ENCODE measurements at regions not wholly inside any gene's neighbourhood (a gene's known extent, or its start where the extent isn't known, plus 50 kb on each side); places are given as distances from the start of the nearest gene placed in this dataset.

- no peak for DNase-seq
Measured at GRCh38 chr14:84533181-84533725, 996.7 kb upstream of the FLRT2 start.

DNA sequence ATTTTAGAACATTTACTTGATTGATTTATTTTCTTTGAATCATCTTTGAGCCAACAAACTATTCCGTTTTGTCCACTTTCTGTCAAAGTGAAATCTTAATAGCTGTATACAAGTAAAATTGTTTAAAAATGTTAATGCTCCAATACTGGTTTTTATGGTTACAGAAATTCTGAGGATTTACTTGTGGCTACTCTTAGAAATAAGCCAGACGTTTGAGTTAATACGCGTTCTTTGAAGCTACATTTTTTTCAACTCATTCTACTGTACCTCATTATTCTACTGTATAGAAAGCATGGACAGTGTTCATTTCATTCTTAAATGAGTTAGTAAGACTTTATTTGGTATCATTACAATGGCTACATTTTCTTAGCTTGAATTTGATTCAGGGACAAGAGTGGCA is 996.2 kb upstream of the FLRT2 start:
- DNase-seq = no peak

GRCh38 chr14:84535484-84535883 is 994.5 kb upstream of the FLRT2 start:
- DNase-seq = no peak

GRCh38 chr14:84535976-84536375 is 994.0 kb upstream of the FLRT2 start:
- no peak for DNase-seq

- DNase-seq = no peak
Measured at GRCh38 chr14:84541018-84541417, 988.9 kb upstream of the FLRT2 start.

DNA sequence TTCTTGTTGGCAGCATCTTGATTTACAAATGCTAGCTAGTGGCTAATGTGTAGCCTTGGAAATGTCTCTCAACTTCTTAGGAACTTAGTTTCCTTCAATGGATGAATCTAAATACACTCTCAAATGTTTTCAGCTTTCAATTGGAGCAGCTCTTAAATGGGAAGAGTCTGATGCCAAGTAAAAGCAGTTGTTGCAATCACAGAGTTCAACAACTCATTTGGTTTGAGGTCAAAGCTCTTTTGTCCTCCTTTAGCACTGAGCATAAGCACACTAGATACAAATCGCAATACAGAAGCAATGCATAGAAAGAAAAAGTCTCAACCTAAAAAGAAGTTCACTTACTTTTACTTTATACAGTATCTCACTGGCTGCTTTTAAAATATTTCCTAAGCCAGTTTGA is 986.1 kb upstream of the FLRT2 start:
- no peak for DNase-seq

DNA sequence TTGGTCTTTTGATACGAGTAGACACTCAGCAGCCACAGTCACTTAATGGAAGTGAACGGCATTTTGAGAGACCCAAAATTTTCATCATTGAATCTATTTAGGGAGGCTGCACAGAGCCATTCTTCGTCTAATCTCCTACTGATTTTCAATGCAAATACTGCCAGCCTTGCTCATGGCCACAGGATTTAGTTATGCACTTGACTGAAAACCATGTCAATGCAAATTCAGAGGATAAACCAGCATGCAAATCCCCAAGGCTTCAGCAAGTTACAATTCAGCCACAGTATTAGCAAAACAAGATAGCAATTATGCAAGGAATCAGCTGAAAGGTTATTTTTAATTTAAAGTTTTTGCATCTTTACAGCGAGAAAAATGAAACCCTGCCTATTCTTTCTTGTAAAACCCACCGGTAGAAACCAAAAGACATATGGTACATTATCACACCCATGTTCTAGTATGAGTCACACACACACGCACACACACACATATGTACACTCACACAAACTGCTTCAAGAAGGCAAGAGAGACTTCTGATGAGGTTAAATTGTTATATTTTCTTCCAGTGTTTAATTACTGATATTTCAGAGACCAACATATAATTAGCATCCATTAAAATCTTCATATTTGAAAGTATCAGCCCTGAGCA is 985.3 kb upstream of the FLRT2 start:
- no peak for DNase-seq

GRCh38 chr14:84546236-84546635 is 983.7 kb upstream of the FLRT2 start:
- no peak for DNase-seq

DNA sequence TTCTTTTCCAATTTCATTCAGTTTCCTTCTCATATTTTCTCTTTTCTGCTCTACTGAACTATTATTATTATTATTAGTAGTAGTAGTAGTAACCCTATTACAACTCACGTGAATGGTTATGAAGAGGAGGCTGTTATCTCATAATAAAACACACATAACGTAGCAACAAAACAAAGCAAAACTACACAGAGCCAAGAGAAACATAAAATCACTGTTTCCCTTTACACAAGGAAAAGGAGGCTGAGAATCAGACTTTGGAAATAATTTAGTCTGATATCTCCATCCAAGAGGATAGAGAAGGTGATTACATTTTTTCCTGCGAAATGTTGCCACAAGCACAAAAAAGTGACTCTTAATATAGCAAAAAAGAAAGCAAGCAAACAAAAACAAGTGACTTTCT is 975.8 kb upstream of the FLRT2 start:
- no peak for DNase-seq

DNA sequence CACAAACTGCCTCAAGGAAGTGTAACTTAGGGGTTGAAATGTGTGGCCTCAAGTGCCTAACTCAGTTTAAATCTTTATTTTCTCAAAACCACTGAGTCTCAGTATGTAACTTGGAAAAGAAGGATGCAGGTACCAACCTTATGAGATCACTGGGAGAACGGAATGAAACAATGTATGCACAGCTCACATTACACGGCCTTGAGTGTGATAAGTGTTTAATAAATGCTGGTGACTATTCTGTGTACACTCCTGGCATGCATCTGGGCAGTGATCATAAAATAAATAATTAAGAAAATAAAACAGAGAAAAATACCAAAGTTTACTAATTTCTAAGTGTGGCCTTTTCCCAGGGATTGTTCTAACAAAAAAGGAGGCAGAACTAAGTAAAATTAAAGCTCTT is 974.5 kb upstream of the FLRT2 start:
- no peak for DNase-seq

DNA sequence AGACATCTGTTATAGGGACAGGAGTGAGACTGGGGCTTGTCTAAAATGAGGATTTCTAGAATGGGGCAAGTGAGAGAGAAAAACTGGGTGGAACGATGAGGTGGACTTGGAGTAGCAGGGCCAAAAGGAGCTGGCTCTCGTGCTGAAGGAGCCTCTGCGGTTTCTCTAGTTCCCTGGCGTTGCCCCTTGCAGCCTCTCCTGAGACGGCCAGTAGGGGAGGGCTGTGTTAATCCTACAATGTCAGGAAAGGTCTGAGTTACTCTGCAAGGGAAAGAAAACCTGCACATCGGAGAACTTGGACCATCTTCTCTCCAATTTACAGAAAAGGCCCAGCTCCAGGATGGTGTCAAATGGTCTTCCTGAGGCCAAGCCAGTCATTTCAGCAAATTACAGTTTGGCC is 963.8 kb upstream of the FLRT2 start:
- DNase-seq = no peak

DNA sequence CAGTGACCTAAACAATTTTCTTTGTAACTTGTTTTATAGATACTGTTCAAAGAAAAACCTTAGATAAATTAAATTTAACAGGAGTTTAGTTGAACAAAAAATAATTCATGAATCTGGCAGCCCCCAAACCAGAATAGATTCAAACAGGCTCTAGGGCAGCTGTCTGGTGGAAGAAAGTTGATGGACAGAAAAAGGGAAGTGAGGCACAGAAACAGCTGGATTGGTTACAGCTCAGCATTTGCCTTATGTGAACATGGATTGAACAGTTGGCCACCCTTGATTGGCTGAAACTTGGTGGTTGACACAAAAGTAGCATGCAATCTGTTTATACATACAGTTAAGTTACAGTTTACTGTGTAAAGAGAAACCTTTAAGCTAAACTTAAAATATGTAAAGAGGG is 954.3 kb upstream of the FLRT2 start:
- no peak for DNase-seq

- DNase-seq = no peak
Measured at GRCh38 chr14:84579292-84579691, 950.7 kb upstream of the FLRT2 start.

GRCh38 chr14:84581041-84581440 is 948.9 kb upstream of the FLRT2 start:
- DNase-seq = no peak

DNA sequence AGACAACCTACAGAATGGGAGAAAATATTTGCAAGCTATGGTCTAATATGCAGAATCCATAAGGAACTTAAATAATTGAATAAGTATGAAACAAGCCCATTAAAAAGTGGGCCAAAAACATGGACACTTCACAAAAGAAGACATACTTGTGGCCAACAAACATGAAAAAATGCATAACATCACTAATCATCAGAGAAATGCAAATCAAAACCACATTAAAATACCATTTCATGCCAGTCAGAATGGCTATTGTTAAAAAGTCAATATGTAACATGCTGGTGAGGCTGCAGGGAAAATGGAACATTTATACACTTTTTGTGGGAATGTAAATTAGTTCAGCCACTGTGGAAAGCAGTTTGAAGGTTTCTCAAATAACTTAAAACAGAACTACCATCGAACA is 945.4 kb upstream of the FLRT2 start:
- DNase-seq = no peak

- DNase-seq = no peak
Measured at GRCh38 chr14:84591827-84592445, 938.0 kb upstream of the FLRT2 start.

DNA sequence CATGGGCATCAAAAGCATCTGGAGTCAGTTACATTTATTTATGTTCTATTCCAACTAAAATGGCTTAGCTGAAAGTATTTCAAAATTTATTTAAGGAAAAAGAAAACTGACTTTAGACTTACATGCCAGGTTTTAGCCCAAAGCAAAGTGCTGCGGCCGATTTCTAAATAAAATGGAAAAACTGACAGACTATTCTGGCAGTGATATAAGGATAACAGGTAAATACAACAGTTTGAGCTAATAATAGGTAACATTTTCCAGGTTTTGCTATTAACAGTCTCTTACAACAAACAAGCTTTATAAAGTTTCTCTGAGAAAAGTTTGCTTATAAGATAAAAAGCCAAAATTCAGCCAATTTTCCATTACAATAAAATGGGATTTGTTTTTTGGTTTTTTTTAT is 937.2 kb upstream of the FLRT2 start:
- DNase-seq = no peak

- DNase-seq = no peak
Measured at GRCh38 chr14:84610086-84610485, 919.9 kb upstream of the FLRT2 start.

DNA sequence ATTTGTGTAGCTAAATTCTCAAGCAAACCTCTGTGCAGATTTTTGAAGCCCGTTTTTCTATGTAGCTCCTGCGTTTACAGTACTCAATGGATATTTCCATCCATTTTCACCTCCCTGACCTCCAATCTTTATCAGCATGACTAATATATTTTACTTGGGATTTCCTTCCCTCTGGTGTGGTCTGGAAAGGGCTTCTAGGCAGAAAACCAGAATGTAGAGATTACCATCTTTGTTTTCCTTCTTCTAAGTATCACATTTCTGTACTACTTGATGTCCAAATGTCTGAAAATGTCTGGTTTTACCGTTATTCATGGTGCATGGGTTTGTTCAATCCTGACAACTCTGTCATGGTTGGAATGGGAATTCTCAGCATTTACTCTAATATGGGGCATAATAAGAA is 907.6 kb upstream of the FLRT2 start:
- no peak for DNase-seq

DNA sequence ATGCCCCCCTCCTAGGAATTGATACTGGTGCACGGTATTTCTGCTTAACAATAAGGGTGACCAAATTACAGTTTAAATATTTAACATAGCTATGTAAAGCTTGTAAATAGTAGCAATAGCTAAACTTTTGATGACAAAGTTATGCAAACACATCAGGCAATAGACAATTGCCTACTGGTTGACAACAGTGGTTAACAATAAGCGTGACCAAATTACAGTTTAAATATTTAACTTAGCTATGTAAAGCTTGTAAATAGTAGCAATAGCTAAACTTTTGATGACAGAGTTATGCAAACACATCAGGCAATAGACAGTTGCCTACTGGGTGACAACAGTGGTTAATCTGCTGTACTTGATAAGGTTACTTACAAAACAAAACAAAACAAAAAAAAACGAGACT is 886.5 kb upstream of the FLRT2 start:
- no peak for DNase-seq

DNA sequence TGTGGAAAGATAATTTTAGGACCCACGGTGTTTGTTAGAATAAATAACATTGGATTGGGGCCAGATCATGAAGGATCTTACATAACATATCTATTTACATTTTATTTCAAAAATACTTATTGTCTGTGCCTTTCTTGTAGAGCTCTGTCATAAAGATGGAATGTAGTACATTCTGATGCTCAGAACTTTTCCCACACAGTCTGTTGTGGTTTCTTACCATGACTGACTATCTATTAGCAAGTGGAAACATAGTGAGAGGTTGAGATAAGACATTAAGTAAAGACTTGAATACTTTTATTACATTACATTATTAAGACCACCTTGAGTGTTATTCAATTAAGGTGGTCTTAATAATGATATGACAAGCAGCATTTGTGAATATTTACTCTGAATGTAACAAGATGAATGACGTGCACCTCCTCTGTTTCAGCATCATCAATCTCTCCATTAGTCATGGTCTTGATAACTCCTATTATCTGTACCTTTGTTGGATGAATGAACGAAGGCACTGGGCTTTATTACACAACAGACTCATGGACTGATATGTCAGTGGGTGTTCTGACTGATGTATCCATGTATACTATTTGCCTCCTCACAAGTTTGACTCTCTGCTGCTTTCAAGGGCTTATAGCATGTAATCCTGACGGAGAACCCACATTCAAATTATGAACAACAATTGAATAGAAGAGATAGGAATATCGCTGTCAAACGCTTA is 883.0 kb upstream of the FLRT2 start:
- no peak for DNase-seq

GRCh38 chr14:84655014-84655413 is 874.9 kb upstream of the FLRT2 start:
- DNase-seq = no peak

- no peak for DNase-seq
Measured at GRCh38 chr14:84657911-84658310, 872.0 kb upstream of the FLRT2 start.

GRCh38 chr14:84670796-84671195 is 859.1 kb upstream of the FLRT2 start:
- DNase-seq = no peak

All from activated CD8-positive, alpha-beta memory T cell treated with anti-CD3 and anti-CD28 coated beads for 24 hours (primary cell).